BJ (cell line): ENCODE measurements at regions not wholly inside any gene's neighbourhood (a gene's known extent, or its start where the extent isn't known, plus 50 kb on each side); places are given as distances from the start of the nearest gene placed in this dataset.

Experiments used
- CTCF ChIA-PET: fragments of 350-600 bp; formaldehyde crosslinking; extraction: SDS; loops from one replicate; lab custom pipeline; 2021; ENCODE audit warnings: antibody characterized with exemption, inconsistent platforms; lab: Yijun Ruan, JAX
- POLR2A ChIA-PET: fragments of 300-600 bp; sonication (Branson Sonifier 250); formaldehyde crosslinking; extraction: SDS; loops from one replicate; lab custom pipeline; 2021; ENCODE audit warnings: antibody characterized with exemption; lab: Charles Lee
- DNase-seq: peaks from one replicate; pipeline ENCODE4 v3.0.0-alpha.2; 2011; ENCODE audit warnings: low read depth
- H3K27me3 ChIP-seq: 2 replicates; pipeline ENCODE4 v1.6.0; 2011; ENCODE audit warnings: low read length; ENCODE audit not compliant: control insufficient read depth, insufficient read depth
- H3K36me3 ChIP-seq: 2 replicates; pipeline ENCODE4 v1.5.1; 2011; ENCODE audit warnings: low read length; ENCODE audit not compliant: control insufficient read depth, insufficient read depth
- H3K4me3 ChIP-seq: 2 replicates; pipeline ENCODE4 v1.5.1; 2011; ENCODE audit warnings: low read depth, mild to moderate bottlenecking, control low read depth, low read length
- CTCF ChIP-seq: IDR thresholded peaks from 2 replicates; pipeline ENCODE4 v1.5.1; 2011; ENCODE audit warnings: low read depth, mild to moderate bottlenecking, control low read depth, inconsistent platforms, low read length, moderate library complexity; ENCODE audit not compliant: insufficient read depth

DNA sequence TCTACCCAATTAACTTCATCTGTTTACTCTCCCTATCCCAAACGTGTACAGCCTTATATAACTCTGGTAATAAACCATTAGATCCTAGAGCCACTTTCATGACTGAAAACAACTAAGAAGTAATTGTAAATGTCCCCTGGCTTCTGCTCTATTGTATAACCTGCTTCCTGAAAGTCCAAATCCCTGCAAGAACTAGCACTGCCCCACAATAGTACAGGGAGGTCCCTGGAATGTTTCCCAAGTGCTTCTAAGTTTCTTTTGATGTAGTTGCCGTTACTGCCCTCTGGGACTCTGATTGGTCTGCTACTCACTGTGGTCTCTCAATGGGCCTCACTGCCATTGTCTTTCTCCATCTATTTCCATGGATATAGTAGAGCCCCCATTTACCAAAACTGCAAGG is 764.0 kb upstream of the GHITM start:
- H3K36me3 ChIP-seq = no peaks in the 10 kb centered on the region
- ChIA-PET POLR2A (no interaction called here), CTCF (no interaction called here)
- no peak for TF ChIP-seq CTCF
- DNase-seq = no peak
- no peaks in the 10 kb centered on the region for H3K27me3 ChIP-seq
- H3K4me3 ChIP-seq = no peak overlapping the region

DNA sequence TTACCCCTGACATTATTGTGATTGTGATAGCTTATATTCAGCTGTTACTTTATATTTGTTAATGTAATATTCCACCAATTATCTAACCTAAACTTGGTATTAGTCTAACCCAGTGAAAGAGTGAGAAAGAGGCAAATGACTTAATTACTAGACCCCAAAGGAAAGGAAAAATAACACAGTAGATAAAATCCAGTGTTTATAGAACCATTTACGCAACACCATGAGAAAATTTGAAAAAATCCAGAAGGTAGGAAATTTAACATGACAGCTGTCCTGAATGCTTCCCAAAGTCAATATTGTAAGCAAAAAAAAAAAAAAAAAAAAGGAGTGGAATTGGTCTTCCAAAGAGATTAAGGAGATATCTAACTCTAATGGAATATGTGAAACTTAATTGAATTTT is 741.5 kb upstream of the GHITM start:
- no peak for TF ChIP-seq CTCF
- DNase-seq = no peak
- H3K36me3 ChIP-seq = no peaks in the 10 kb centered on the region
- H3K27me3 ChIP-seq = no peaks in the 10 kb centered on the region
- H3K4me3 ChIP-seq = no peak overlapping the region
- ChIA-PET POLR2A (no interaction called here), CTCF (no interaction called here)

- POLR2A ChIA-PET = no interaction called here
- DNase-seq = no peak
- CTCF ChIA-PET = no interaction called here
- no peak for TF ChIP-seq CTCF
- Histone ChIP-seq H3K4me3 (no peak overlapping the region), H3K36me3 (no peaks in the 10 kb centered on the region), H3K27me3 (no peaks in the 10 kb centered on the region)
Observed at GRCh38 chr10:83410570-83410969, 728.7 kb upstream of the GHITM start.

DNA sequence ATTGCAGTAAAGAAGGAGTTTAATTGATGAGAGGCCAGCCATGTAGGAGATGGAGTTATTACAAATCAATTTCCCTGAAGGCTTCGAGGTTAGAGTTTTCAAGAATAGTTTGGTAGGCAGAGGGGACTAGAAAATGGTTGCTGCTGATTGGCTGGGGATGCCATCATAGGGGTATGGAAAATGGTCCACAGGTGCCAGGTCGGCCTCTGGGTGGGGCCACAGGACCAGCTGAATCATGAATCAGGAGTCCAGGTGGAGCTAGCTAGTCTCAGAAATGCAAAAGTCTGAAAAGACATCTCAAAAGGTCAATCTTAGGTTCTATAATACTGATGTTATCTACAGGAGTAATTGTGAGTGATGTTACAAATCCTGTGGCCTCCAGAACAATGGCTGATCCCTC is 714.0 kb upstream of the GHITM start:
- CTCF ChIA-PET = no interaction called here
- DNase-seq = no peak

DNA sequence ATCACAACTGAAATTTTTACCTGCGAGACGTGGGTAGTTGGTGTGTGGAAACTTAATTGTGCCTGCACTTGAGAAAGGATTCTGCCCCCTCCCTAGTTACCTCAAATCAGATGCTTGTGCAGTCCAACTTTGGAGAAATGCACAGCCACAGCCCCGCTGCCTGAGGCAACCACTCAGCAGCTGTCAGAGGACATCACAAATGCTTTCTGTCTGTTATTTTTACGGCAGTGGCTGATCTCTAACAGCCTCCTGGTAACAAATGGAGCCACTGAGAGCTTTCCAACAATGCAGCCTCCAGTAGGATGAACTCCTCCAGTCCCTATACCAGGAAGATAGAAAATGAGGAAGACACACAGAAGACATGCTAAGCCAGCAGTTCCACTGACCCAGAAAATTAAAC is 712.2 kb upstream of the GHITM start:
- no peak for DNase-seq
- POLR2A ChIA-PET = no interaction called here
- Histone ChIP-seq H3K27me3 (no peaks in the 10 kb centered on the region), H3K36me3 (no peaks in the 10 kb centered on the region), H3K4me3 (no peak overlapping the region)
- TF ChIP-seq CTCF = no peak
- CTCF ChIA-PET = no interaction called here

More for the DNA sequence above, 714.0 kb upstream of the GHITM start:
- no peaks in the 10 kb centered on the region for H3K27me3 ChIP-seq
- POLR2A ChIA-PET = no interaction called here
- no peaks in the 10 kb centered on the region for H3K36me3 ChIP-seq
- no peak for TF ChIP-seq CTCF
- no peak overlapping the region for H3K4me3 ChIP-seq
